Liver (tissue), 8 donors: ENCODE measurements at regions not wholly inside any gene's neighbourhood (a gene's known extent, or its start where the extent isn't known, plus 50 kb on each side); places are given as distances from the start of the nearest gene placed in this dataset.

Experiments
- DNase-seq: peaks from one replicate; pipeline ENCODE4 v3.0.0-alpha.2; 2017; ENCODE audit warnings: low spot score
- H3K27ac ChIP-seq, 2 donors: one replicate each; pipeline ENCODE4 v1.7.0; 2013; ENCODE audit warnings: inconsistent platforms in 2 of 2, low read length in 2 of 2, control low read depth in 1 of 2, low read depth in 1 of 2, mild to moderate bottlenecking in 1 of 2
- H3K27me3 ChIP-seq, 4 donors: one replicate each; pipeline versions ENCODE4 v1.6.1 to v1.7.0; 2013; ENCODE audit warnings: low read length in 3 of 4, inconsistent platforms in 1 of 4, mild to moderate bottlenecking in 1 of 4, moderate library complexity in 1 of 4; ENCODE audit not compliant: control insufficient read depth in 4 of 4, insufficient read depth in 4 of 4
- H3K36me3 ChIP-seq, 4 donors: one replicate each; pipeline versions ENCODE4 v1.6.1 to v1.7.0; 2013; ENCODE audit warnings: low read length in 3 of 4, mild to moderate bottlenecking in 3 of 4, low read depth in 1 of 4, moderate library complexity in 1 of 4; ENCODE audit not compliant: control insufficient read depth in 4 of 4, insufficient read depth in 3 of 4
- H3K4me1 ChIP-seq, 4 donors: one replicate each; pipeline versions ENCODE4 v1.6.1 to v1.7.0; 2013; ENCODE audit warnings: low read length in 3 of 4, mild to moderate bottlenecking in 3 of 4, moderate library complexity in 1 of 4; ENCODE audit not compliant: control insufficient read depth in 4 of 4, insufficient read depth in 4 of 4
- H3K4me3 ChIP-seq, 3 donors: one replicate each; pipeline versions ENCODE4 v1.6.1 to v1.7.0; 2013; ENCODE audit warnings: low read length in 3 of 3, control low read depth in 1 of 3, low read depth in 1 of 3, mild to moderate bottlenecking in 1 of 3
- H3K9ac ChIP-seq, 2 donors: one replicate each; pipeline ENCODE4 v1.7.0; 2013; ENCODE audit warnings: low read length in 2 of 2, mild to moderate bottlenecking in 2 of 2, moderate library complexity in 2 of 2, control low read depth in 1 of 2, low read depth in 1 of 2
- H3K9me3 ChIP-seq, 4 donors: one replicate each; pipeline versions ENCODE4 v1.6.1 to v1.7.0; 2013; ENCODE audit warnings: low read length in 3 of 4; ENCODE audit not compliant: control insufficient read depth in 4 of 4
- EGR1 ChIP-seq, 2 donors: IDR thresholded peaks; 2 replicates each; pipeline ENCODE4 v1.6.1; 2016 to 2018; ENCODE audit warnings: antibody characterized with exemption in 2 of 2, low read depth in 2 of 2
- FOXA1 ChIP-seq: IDR thresholded peaks from 2 replicates; pipeline ENCODE4 v1.6.1; 2016; ENCODE audit warnings: antibody characterized with exemption
- FOXA2 ChIP-seq: IDR thresholded peaks from 2 replicates; pipeline ENCODE4 v1.6.1; 2016; ENCODE audit warnings: antibody characterized with exemption
- HNF4A ChIP-seq, 2 donors: conservative IDR thresholded peaks; 2 replicates each; pipeline ENCODE4 v1.6.1; 2016; ENCODE audit warnings: antibody characterized with exemption in 2 of 2, mild to moderate bottlenecking in 2 of 2
- HNF4G ChIP-seq: IDR thresholded peaks from 2 replicates; pipeline ENCODE4 v1.6.1; 2016; ENCODE audit warnings: antibody characterized with exemption
- JUND ChIP-seq, 2 donors: IDR thresholded peaks; 2 replicates each; pipeline ENCODE4 v1.6.1; 2016; ENCODE audit warnings: antibody characterized with exemption in 2 of 2
- NR2F2 ChIP-seq: IDR thresholded peaks from 2 replicates; pipeline ENCODE4 v1.6.1; 2016; ENCODE audit warnings: antibody characterized with exemption
- RAD21 ChIP-seq, 2 donors: IDR thresholded peaks; 2 replicates each; pipeline ENCODE4 v1.6.1; 2016; ENCODE audit warnings: antibody characterized with exemption in 2 of 2, mild to moderate bottlenecking in 2 of 2
- RXRA ChIP-seq, 2 donors: IDR thresholded peaks; 2 replicates each; pipeline ENCODE4 v1.6.1; 2017 to 2018; ENCODE audit warnings: antibody characterized with exemption in 2 of 2, mild to moderate bottlenecking in 1 of 2
- SP1 ChIP-seq: IDR thresholded peaks from 2 replicates; pipeline ENCODE4 v1.6.1; 2018; ENCODE audit warnings: antibody characterized with exemption, mild to moderate bottlenecking
- TAF1 ChIP-seq: conservative IDR thresholded peaks from 2 replicates; pipeline ENCODE4 v1.6.1; 2016; ENCODE audit warnings: antibody characterized with exemption, mild to moderate bottlenecking
- YY1 ChIP-seq: IDR thresholded peaks from 2 replicates; pipeline ENCODE4 v1.6.1; 2016; ENCODE audit warnings: antibody characterized with exemption, mild to moderate bottlenecking
- WGBS: extraction: QIAGEN DNeasy Blood & Tissue Kit; methylation state at CpG from one replicate; pipeline ENCODE4 v1.1.7; 2013; 5-methylcytosine and 5-hydroxymethylcytosine counted together
- TF ChIP-seq, protein P1 (sequence below): IDR thresholded peaks from 2 replicates; pipeline ENCODE4 v1.6.1; 2016; ENCODE audit warnings: antibody characterized with exemption
- TF ChIP-seq, protein P2 (sequence below): fragments of 150-350 bp; IDR thresholded peaks from 2 replicates; pipeline ENCODE4 v1.5.1; 2017; ENCODE audit warnings: improper control_type of control experiment, low read depth, low read length; ENCODE audit not compliant: missing input control
- TF ChIP-seq, protein P3 (sequence below): IDR thresholded peaks from 2 replicates; pipeline ENCODE4 v1.6.1; 2016; ENCODE audit warnings: antibody characterized with exemption, mild to moderate bottlenecking
- TF ChIP-seq, protein P4 (sequence below): IDR thresholded peaks from 2 replicates; pipeline ENCODE4 v1.6.1; 2016; ENCODE audit warnings: antibody characterized with exemption
- TF ChIP-seq, protein P5 (sequence below): IDR thresholded peaks from 2 replicates; pipeline ENCODE4 v1.6.1; 2016; ENCODE audit warnings: antibody characterized with exemption
- donor health status: healthy.
- donor health status: healthy.
- donor health status: healthy.
- donor health status: healthy.
- donor health status: healthy.

DNA sequence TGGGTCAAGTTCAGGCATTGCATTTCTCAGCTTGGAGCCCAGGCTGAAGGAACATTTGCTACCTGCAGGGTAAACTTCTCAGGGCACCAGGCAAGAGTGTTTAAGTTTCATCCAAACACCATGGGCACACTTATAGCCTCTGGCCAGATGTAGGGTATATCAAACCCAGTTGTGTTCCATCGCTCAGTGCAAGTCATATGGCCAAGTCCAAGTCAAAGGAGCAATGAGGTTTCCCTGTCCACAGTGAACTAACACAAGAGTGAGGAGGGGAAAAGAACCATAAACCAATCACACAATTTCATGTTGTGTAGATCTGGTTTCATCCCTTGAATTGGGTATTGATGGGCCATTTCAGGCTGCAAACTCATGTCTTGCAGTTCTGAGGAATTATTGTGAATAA, 107.2 kb downstream of the SOX11 start:
- TF ChIP-seq JUND (IDR thresholded peaks at IDR 0.05) = no peak
- TF ChIP-seq HNF4G = no peak
- TF ChIP-seq RXRA (IDR thresholded peaks at IDR 0.05) = no peak
- no peak for TF ChIP-seq YY1
- no peak for TF ChIP-seq TAF1
- TF ChIP-seq, protein P1, sequence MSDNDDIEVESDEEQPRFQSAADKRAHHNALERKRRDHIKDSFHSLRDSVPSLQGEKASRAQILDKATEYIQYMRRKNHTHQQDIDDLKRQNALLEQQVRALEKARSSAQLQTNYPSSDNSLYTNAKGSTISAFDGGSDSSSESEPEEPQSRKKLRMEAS = no peak
- no peak for TF ChIP-seq FOXA2
- TF ChIP-seq RAD21 (IDR thresholded peaks at IDR 0.05) = no peak
- TF ChIP-seq, protein P2, sequence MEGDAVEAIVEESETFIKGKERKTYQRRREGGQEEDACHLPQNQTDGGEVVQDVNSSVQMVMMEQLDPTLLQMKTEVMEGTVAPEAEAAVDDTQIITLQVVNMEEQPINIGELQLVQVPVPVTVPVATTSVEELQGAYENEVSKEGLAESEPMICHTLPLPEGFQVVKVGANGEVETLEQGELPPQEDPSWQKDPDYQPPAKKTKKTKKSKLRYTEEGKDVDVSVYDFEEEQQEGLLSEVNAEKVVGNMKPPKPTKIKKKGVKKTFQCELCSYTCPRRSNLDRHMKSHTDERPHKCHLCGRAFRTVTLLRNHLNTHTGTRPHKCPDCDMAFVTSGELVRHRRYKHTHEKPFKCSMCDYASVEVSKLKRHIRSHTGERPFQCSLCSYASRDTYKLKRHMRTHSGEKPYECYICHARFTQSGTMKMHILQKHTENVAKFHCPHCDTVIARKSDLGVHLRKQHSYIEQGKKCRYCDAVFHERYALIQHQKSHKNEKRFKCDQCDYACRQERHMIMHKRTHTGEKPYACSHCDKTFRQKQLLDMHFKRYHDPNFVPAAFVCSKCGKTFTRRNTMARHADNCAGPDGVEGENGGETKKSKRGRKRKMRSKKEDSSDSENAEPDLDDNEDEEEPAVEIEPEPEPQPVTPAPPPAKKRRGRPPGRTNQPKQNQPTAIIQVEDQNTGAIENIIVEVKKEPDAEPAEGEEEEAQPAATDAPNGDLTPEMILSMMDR = no peak
- TF ChIP-seq, protein P3, sequence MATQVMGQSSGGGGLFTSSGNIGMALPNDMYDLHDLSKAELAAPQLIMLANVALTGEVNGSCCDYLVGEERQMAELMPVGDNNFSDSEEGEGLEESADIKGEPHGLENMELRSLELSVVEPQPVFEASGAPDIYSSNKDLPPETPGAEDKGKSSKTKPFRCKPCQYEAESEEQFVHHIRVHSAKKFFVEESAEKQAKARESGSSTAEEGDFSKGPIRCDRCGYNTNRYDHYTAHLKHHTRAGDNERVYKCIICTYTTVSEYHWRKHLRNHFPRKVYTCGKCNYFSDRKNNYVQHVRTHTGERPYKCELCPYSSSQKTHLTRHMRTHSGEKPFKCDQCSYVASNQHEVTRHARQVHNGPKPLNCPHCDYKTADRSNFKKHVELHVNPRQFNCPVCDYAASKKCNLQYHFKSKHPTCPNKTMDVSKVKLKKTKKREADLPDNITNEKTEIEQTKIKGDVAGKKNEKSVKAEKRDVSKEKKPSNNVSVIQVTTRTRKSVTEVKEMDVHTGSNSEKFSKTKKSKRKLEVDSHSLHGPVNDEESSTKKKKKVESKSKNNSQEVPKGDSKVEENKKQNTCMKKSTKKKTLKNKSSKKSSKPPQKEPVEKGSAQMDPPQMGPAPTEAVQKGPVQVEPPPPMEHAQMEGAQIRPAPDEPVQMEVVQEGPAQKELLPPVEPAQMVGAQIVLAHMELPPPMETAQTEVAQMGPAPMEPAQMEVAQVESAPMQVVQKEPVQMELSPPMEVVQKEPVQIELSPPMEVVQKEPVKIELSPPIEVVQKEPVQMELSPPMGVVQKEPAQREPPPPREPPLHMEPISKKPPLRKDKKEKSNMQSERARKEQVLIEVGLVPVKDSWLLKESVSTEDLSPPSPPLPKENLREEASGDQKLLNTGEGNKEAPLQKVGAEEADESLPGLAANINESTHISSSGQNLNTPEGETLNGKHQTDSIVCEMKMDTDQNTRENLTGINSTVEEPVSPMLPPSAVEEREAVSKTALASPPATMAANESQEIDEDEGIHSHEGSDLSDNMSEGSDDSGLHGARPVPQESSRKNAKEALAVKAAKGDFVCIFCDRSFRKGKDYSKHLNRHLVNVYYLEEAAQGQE = no peak
- TF ChIP-seq NR2F2 = no peak
- TF ChIP-seq, protein P4, sequence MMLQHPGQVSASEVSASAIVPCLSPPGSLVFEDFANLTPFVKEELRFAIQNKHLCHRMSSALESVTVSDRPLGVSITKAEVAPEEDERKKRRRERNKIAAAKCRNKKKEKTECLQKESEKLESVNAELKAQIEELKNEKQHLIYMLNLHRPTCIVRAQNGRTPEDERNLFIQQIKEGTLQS = no peak
- no peaks in the 10 kb centered on the region for H3K4me1 ChIP-seq
- peaks cover 0 to 6% (median 0%) of the 10 kb centered on the region in 4 donors for H3K9me3 ChIP-seq
- H3K36me3 ChIP-seq = no peaks in the 10 kb centered on the region
- no peak for DNase-seq
- H3K4me3 ChIP-seq = no peak overlapping the region
- no peak overlapping the region for H3K9ac ChIP-seq
- no peak overlapping the region for H3K27ac ChIP-seq
- WGBS = 87% methylated on average over 1 of the region's 1 CpG
- H3K27me3 ChIP-seq = no peaks in the 10 kb centered on the region

DNA sequence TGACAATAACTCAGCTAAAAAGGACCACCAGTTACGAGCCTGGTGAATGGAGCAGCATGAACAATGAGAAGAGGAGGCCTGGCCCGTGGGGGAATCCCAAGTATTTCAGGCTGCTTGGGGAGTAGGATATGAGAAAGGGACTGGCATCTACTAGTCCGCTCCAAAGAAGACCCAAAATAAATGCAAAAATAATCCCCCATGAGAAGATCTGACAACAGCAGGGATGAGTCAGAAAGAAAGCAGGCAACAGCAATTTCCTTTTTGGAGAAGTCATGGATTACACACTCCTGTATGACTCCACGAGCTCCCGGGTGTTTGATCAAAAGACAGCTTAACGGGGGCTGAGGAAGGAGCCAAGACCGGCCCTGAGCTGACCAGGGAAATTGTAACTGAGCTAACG, 111.4 kb downstream of the SOX11 start:
- Histone ChIP-seq H3K9ac (no peak overlapping the region), H3K36me3 (no peaks in the 10 kb centered on the region), H3K4me3 (no peak overlapping the region), H3K9me3 (peaks cover 0 to 6% (median 0%) of the 10 kb centered on the region in 4 donors), H3K4me1 (no peaks in the 10 kb centered on the region), H3K27me3 (no peaks in the 10 kb centered on the region), H3K27ac (no peak overlapping the region)
- no peak for DNase-seq
- 41% methylated on average over 8 of the region's 8 CpGs for WGBS
- TF ChIP-seq JUND (IDR thresholded peaks at IDR 0.05) (no peak), RXRA (IDR thresholded peaks at IDR 0.05) (no peak), HNF4A (conservative IDR thresholded peaks at IDR 0.05) (no peak), RAD21 (IDR thresholded peaks at IDR 0.05) (no peak), FOXA2 (no peak), NR2F2 (no peak), TAF1 (no peak), HNF4G (no peak), EGR1 (IDR thresholded peaks at IDR 0.05; ENCODE audit: low read depth in 2 of 2) (no peak), FOXA1 (no peak), SP1 (no peak)
- TF ChIP-seq, protein P4 = no peak
- TF ChIP-seq, protein P2 = no peak
- TF ChIP-seq, protein P5, sequence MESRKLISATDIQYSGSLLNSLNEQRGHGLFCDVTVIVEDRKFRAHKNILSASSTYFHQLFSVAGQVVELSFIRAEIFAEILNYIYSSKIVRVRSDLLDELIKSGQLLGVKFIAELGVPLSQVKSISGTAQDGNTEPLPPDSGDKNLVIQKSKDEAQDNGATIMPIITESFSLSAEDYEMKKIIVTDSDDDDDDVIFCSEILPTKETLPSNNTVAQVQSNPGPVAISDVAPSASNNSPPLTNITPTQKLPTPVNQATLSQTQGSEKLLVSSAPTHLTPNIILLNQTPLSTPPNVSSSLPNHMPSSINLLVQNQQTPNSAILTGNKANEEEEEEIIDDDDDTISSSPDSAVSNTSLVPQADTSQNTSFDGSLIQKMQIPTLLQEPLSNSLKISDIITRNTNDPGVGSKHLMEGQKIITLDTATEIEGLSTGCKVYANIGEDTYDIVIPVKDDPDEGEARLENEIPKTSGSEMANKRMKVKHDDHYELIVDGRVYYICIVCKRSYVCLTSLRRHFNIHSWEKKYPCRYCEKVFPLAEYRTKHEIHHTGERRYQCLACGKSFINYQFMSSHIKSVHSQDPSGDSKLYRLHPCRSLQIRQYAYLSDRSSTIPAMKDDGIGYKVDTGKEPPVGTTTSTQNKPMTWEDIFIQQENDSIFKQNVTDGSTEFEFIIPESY = no peak
- TF ChIP-seq, protein P3 = no peak
- TF ChIP-seq, protein P1 = no peak
